ENCODE measurements at regions not wholly inside any gene's neighbourhood (a gene's known extent, or its start where the extent isn't known, plus 50 kb on each side); places are given as distances from the start of the nearest gene placed in this dataset.
"Not testable (repeated sequence)": the region's sequence is repeated elsewhere in the genome, so short reads cannot be mapped to it uniquely, and the experiment has no call there.

DNA sequence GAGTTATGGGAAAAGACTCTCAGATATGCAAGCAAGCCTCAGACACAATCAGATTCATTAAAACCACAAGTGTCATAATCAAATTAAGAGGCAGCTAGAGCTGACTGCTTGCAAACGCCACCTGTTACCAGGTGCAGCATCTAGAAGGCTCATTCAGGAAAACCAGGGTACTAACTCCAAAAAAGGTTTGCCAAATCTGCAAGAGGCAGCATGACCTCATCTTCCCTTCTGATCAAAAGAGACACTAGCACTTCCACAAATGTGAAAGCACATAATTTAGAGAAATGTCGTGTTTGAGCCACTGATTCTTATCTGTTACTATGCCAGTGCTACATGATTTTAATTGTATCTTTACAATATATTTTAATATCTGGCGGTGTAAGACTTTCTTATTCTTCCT is 123.3 kb upstream of the NANOGP8 start:
- no peak for DNase-seq

DNA sequence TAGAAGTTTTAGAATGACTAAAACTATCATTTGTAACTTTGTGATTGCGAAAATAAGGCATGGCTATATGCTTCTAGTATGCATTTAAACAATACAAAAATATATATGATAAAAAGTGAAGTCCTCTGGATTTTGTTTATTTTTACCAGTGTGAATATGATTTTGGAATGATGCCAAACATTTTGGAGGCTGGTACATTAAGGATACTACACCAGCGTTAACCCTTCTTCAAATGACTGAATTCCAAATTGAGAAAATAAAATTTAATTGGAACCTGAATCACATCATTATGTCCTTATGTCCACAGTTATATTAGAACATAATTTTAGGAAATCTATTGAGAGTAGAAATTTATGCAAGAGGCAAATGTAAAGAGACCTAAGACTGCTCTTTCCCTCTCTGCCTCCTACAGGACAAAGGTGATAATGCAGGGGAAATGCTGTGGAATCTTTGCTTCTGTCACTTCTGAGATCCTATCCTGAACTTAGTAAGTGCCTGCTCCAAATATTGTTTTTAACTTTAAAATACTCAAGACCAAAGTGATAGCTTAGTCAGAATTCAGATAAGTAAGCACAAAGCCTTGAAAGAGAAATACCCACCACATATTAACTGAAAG is 121.1 kb upstream of the NANOGP8 start:
- no peak for DNase-seq

DNA sequence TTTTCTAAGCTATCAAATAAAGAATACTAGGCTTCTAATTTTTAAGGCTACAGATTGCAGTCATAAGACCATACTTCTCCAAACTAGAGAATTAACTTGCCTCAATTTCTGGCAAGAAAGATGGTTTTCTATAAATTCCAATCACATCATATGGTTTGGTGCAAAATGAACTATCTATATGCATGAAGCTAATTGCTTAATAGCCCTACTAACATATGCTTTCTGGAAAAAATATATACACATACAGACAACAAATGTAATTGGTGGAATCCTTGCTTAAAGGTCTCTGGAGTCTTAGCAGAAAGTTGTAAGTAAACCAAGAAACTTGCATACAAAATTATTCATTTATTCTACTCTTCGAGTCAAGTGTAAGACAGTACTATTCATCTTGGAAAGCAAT is 113.1 kb upstream of the NANOGP8 start:
- DNase-seq: no peak

DNA sequence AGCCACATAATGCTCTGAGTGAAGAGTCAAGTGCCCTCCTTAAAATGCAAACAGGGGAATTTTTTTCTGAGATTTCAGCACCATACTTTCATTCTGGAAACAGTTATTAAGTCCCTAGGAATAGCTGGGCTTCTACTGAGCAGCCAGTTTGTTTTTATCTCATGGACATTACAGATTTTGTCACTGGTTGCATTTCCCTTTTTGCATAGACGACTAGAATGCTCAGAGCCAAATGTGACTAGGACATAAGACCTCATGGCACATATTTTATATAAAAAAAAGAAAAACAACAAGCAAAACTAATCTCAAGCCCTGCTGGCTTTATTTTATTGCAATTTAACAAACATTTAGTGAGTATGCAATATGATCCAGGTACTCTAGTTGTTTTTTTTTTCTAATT is 112.7 kb upstream of the NANOGP8 start:
- no peak for DNase-seq

DNA sequence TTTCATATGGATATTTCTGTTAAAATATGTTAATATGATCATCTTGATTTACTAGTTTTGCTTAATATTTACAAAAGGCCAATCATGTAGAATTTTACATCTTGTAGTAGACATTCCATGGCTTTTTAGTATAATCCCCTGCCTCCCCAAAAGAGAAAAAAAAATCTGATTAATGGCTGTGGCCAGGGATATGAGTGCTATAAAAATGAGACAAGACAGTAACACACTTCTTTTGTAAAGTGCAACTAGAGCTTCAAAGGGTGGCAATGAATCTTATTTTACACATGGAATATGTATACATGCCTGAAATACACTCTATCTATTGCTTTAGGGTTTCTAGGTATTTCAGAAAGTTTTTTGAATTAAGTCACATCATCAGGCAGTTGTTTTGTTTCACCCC is 112.2 kb upstream of the NANOGP8 start:
- DNase-seq: no peak

DNA sequence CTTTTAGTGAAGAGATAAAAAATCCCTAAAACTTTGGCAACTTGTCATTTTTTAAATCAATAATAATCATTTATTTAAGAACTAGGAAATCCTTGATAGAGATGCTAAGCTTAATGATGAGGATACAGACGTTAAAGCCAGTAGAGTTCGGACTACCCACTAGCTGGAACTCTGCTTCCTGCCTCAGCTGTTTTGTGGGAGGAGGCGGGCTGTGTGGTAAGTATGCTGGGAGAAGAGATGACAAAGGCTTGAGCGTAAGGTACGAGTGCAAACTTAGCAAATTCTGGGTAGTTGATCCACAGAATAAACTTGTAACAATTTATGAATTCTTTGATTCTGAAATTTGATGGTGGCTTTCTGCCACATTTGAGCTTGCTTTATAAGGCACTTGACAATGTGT is 111.2 kb upstream of the NANOGP8 start:
- DNase-seq: no peak

DNA sequence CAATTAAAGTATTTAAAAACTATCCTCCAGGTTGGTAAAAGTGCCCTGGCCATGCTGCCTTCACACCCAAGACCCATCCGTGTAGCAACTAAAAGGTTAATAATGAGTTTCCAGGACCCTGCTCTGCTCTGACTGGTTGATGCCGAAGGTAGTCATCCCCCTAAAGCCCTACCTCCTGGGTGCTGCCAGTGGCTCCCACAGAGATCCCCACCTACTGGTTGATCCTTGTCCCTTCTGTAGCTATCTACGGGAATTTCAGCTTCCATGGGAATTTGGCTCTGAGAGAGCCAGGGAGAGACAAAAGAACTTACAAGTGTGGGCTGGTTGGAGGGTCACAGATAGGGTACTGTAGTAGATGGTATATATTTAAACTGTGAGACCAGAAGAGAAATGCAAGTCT is 110.6 kb upstream of the NANOGP8 start:
- no peak for DNase-seq

DNA sequence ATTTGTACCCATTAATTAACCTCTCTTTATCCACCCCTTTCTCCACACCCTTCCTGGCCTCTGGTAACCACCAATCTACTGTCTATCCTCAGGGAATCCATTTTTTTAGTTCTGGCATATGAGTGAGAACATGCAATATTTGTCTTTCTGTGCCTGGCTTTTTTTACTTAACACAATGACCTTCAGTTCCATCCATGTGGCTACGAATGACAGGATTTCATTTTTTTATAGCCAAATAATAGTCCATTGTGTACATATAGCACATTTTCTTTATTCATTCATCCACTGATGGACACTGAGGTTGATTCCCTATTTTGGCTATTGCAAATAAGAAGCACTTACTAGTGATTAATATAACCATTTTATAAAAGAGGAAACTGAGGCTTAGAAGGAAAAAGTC is 109.9 kb upstream of the NANOGP8 start:
- DNase-seq: no peak

DNA sequence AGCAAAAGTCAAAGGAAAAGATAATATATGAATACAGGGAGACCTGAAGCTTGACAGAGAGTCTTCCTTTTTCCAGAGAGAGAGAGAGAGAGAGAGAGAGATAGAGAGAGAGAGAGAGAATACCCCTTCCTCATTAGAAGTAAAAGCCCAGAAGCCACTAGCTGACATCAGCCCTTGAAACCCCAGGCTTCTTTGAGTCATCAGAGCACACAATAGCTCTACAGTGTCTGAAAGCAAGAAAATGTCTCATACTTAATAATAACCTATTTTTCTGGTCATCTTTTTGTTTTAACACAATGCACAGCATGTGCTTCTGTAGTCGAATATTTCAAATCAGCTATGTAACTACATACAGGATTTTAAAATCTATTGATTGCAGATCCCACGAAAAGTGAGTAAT is 109.2 kb upstream of the NANOGP8 start:
- no peak for DNase-seq

DNA sequence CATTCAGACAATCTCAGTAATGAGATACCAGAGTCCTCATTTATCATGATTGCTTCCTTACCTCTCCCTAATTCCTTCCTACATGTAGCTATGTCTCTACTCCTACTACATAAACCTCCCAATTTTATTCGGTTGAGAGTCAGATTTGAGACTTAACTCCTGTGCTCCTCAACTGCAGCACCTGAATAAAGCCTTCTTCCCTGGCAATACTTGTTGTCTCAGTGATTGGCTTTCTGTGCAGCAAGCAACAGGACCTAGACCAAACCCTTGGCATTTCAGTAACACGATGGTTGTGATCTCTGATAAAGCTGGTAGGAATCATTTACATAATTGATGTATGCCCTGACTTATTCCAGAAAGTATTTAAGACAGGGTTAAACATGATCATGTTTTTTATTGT is 106.7 kb upstream of the NANOGP8 start:
- DNase-seq: no peak

DNA sequence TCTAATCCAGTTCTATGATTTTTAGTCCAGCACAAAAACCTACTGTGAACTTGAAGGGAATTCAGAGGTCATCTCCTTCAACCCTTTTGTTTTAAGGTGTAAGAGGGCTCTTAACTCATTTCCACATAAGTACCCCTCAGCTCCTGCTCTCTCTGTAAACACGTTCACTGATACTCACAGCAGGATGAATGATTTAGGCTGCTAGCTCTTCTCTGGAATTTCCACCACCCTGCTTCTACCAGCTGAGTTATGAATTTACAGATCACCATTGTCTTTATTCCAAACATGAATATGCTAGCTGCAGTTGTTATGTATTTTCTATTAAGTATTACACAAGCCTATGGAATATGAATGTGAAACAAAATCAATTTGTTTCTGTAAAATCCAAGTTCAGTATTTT is 101.3 kb upstream of the NANOGP8 start:
- DNase-seq: no peak

DNA sequence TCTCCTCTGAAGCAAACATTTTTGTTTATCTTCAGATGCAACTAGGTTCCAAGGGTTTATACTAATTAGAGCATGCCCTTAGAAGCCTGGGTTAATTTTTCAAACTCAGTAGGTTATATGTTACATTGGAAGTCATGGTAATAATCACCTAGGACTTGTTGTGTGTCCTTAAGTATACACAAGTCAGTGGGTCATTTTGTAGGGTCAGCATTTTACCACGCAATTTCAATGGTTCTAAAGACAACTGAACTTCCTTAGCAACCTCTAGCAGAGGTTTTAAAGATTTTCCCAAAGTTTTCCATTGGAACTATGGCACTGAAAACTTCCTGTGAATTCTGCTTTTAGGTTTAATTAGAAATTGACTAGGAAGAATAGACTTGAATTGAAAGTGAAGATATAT is 99.6 kb upstream of the NANOGP8 start:
- no peak for DNase-seq

DNA sequence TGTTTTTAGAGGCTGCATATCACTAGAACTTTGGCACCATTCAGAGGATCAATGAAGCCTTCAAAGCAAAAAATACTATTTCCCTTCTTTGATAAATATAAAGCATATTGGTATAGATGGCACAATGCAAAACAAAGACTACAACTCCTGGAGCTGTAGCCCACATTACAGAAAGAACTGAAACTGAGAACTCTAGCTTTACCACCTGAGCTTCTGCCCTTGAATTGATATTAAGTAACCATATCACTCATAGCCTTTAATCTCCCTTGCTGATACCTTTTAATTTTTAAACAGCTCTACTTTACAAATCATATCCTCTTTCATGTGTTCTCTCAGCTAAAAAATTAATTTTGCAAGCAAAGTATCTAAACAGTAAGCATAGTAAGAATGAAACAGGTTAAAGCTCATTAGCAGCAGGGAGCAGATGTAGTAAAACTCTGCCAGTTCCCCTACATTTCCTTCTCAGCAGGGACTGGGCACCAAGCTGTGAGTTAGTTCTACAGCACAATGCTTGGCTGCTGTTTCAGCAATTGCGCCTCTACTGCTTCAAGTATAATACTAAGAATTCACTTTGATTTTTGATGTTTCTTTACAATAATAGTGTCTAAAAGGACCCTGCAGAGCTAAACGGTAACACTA is 97.9 kb upstream of the NANOGP8 start:
- DNase-seq: no peak

DNA sequence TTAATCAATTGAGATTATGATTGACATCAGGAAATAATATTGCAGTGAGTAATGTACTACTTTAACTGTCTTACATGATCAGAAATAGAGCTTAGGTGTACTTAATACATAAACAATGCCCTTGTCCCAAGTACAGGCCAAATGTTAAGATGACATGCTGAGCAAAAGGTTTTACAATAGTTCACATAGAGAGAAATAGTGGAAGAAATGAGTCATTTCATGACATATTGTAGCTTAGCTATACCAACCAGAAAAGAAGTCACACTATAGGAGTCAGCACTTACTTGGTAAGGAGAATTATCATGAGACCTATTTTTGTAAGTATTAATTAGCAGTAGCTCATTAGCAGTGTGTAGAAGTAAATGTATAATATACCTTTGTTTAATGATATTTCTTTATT is 96.4 kb upstream of the NANOGP8 start:
- peak; percentile 6 for DNase-seq

DNA sequence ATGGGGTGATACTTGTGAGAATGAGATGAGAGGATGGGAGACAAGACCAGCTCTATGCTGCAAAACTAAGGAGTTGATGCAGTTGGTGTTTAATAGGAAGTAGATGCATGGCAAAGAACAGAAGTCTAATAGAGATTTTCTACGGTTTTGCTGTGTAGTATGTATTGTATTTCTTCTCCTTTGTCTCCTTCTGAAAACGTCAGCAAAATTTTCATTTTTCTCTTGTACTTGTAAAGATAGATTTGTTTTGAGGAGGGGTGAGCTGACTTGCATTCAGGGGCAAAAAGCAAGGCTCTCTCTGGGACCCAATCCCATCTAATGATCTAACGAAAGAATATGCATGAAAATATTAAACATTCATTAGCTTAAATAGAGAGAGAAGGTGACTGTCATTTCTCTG is 94.6 kb upstream of the NANOGP8 start:
- no peak for DNase-seq

DNA sequence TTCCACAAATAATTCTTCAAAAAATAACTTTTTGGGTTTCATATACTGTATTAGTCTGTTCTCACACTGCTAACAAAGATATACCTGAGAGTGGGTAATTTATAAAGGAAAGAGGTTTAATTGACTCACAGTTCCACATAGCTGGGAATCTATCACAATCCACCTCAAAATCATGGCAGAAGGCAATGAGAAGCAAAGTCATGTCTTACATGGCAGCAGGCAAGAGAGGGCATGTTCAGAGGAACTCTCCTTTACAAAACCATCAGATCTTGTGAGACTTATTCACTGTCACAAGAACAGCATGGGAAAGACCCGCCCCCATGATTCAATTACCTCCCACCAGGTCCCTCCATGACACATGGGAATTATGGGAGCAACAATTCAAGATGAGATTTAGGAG is 93.1 kb upstream of the NANOGP8 start:
- DNase-seq: not testable (repeated sequence)

DNA sequence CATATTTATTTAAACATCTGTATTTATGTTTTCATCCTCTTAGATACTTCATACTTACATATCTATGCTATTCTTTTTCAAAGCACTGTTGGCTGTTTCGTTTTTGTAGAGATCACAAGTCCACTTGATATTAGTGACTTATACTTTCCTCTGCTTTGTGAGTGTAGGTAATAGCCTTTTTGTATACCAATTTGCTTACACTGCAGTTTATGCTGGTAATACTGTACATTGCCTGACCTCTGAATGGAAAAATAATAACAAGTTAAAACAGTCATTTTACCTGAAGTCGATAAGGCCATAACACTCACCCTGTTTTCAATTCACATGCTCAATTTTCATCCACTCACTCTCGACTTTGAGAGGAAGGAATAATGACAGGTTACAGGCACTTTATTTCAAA is 89.9 kb upstream of the NANOGP8 start:
- DNase-seq: no peak

DNA sequence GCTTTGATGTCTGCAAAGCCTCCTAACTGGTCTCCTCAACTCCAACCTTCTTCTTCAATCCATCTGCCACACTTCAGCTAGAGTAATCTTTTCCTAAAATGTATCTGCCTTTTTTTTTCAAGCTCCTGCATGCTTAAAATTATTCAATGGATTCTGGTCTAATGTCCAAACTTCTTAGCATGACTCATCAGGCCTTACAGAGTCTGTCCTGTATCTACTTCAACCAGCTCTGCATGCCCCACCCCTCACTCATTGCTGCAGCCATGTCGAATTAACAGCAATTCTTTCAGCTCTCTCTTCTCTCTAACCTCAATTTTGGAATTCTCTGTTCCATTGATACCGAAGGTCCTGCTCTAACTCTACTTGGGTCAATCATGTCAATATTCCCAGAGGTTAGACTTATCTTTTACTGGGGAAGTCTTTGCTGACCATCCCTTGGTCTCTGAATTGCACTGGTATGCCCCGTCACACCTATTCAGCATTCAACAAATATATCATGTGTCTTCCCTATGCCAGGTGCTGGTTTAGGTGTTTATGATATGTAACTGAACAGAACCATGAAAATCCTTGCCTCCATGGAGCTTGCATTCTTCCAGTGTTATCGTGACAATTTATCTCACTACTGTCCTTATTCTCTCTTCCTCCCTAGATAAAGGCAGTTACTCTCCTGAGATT is 88.5 kb upstream of the NANOGP8 start:
- DNase-seq: no peak

DNA sequence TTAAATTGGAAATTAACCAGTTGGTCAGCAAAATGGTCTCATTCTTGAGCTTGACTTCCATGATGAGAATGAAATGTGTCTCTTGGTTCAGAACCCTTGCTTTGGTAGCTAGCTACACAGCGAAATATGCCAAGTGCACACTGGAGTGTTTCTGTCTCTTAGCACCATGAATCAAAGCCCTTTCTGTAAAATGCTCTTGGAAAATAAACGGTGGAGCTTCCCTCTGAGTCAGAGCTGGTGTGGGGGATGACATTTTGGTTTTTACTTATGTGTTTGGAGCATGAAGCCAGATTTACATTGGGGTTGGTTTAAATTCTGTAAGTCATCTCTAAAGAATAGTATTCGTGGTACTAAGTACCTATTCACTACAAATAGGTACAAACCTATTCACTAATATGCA is 85.1 kb upstream of the NANOGP8 start:
- DNase-seq: no peak

DNA sequence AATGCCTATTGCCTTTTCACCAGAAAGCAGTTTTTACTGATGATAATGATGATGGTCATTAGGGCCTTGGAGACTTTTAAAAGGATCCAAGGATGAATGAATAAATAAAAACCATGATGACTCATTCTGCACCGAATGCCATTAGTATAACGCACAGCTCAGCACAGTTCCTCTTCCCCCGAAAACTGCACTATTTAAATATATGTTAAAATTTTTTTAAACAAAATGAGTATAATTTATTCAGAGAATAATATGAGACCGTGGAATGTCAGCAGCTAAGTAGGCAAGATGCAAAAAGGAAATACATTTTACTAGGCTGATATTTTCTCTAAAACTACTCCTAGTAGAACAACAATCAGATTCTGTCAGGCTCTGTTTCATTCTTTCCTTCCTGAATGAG is 83.4 kb upstream of the NANOGP8 start:
- no peak for DNase-seq

DNA sequence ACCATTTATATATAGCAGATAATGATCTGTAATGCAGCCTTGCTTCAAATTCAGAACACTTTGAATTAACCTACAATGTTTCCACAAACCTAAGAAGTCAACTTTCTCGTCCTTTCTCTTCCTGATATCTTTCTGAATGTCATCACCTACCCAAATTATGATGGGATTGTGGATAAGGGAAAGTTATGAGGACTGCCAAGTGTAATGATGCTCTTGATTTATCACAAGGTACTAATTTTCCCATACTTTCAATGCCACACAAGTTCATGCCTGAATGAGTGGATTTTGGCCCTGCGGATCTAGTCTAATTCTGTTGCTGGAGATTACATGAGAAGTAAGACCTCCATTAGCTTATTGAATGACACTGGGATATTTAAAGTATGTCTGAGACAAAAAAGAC is 82.6 kb upstream of the NANOGP8 start:
- DNase-seq: no peak

DNA sequence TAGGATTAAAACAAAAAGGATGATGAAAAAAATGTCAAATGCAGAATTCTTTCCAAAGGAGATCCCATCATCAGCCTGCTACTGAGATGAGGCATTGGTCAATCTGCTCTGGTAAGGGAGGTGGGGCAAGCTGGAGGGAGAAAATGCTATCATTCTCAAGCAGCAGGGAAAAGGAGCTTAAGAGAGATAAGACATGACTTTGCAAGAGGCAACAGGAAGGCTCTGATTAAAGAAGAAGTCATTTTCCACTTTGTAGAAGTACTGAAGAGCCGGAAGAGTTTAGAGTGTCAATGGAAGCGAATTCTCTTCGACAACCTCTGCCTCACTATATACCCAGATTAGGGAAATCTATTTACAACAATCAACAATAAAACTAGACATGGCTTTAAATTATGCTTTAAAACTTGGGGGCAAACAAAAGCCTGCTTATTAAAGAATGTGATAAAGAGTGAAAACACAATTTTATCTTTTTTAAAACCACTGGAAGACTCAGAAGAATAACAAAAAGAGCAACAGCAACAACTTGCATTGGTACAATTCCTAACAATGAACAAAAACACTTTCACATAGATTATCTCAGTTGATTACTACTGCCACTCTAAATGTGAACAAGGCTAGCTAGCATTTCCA is 81.8 kb upstream of the NANOGP8 start:
- DNase-seq: no peak

DNA sequence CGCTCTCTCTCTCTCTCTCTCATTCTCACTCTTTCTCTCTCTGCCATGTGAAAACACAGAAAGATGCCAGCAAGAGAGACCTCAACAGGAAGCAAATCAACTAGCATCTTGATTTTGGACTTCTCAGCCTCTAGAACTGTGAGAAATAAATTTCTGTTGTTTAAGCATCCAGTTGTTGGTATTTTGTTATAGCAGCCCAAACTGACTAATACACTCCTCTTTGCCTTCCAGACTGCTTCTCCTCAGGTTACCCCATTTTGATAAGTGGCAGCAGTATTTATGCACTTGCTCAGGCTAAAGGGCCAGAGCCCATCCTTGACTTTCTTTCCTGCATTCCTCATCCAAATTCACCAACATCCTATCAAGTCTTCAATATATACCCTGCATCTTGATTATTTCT is 76.6 kb upstream of the NANOGP8 start:
- DNase-seq: no peak

DNA sequence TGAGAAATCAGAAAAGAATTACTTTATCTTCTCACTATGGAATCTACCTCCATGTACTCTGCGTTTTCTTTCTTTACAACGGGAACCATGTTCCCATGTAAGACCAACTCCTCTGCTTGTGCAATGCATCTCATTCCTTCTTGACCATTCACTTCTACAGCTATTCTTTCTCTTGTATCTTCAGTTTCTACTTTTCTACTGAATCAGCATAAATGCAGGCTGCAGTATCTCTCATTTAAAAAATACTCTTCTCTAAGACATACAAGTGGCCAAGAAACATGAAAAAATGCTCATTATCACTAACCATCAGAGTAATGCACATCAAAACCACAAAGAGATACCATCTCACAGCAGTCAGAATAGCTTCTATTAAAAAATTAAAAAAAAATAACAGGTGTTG is 74.1 kb upstream of the NANOGP8 start:
- no peak for DNase-seq

Data from hindlimb muscle (tissue), 1 donor.